ENCODE measurements at regions not wholly inside any gene's neighbourhood (a gene's known extent, or its start where the extent isn't known, plus 50 kb on each side); places are given as distances from the start of the nearest gene placed in this dataset.

GRCh38 chr10:113445736-113446135, 107.1 kb upstream of the HABP2 start:
- H3K9me3 ChIP-seq, result no peaks in the 10 kb centered on the region
- no peak for DNase-seq (ENCODE audit: low spot score in 2 of 2)
- TF ChIP-seq EP300 (IDR thresholded peaks at IDR 0.05), result no peak
- TF ChIP-seq POLR2A (IDR thresholded peaks at IDR 0.05), result no peak
- no peak for TF ChIP-seq CTCF (IDR thresholded peaks at IDR 0.05)

GRCh38 chr10:113446739-113447138, 106.1 kb upstream of the HABP2 start:
- no peaks in the 10 kb centered on the region for H3K4me1 ChIP-seq
- H3K4me3 ChIP-seq, result no peak overlapping the region
- H3K36me3 ChIP-seq, result no peaks in the 10 kb centered on the region
- H3K27ac ChIP-seq, result no peak overlapping the region
- H3K9me3 ChIP-seq, result no peaks in the 10 kb centered on the region
- TF ChIP-seq POLR2A (IDR thresholded peaks at IDR 0.05), result no peak
- TF ChIP-seq CTCF (IDR thresholded peaks at IDR 0.05), result no peak
- TF ChIP-seq EP300 (IDR thresholded peaks at IDR 0.05), result no peak
- WGBS, 2 donors, result 57 to 73% methylated on average over 2 of the region's 2 CpGs
- DNase-seq (ENCODE audit: low spot score in 2 of 2), result no peak
- H3K27me3 ChIP-seq, result peaks cover 0 to 8% of the 10 kb centered on the region in 2 donors

More at GRCh38 chr10:113445736-113446135, 107.1 kb upstream of the HABP2 start:
- Histone ChIP-seq H3K4me3 (no peak overlapping the region), H3K4me1 (no peaks in the 10 kb centered on the region), H3K36me3 (no peaks in the 10 kb centered on the region), H3K27me3 (peaks cover 0 to 8% of the 10 kb centered on the region in 2 donors), H3K27ac (no peak overlapping the region)
- WGBS, 2 donors, result 84 to 88% methylated on average over 5 of the region's 5 CpGs

DNA sequence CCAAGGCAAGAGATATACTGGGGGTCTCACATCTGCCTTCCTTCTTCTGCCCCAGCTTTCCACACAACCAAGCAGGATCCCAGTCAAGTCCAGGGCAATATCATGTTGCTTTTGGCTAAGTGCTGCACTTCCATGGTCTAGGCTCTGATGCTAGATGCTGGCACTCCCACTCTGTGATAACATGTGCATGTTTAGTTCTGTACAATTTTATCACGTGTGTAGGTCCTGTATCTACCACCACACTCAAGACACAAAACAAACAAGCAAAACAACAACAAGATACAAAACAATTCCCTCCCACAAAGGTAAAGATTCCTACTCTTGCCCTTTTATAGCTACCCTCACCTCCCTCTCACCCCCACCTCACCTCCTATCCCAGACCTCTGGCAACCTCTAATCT, 105.6 kb upstream of the HABP2 start:
- Histone ChIP-seq H3K9me3 (no peaks in the 10 kb centered on the region), H3K4me3 (no peak overlapping the region), H3K27me3 (peaks cover 0 to 8% of the 10 kb centered on the region in 2 donors), H3K4me1 (no peaks in the 10 kb centered on the region), H3K27ac (no peak overlapping the region), H3K36me3 (no peaks in the 10 kb centered on the region)
- 67 to 75% methylated on average over 1 of the region's 1 CpG for WGBS, 2 donors
- DNase-seq (ENCODE audit: low spot score in 2 of 2), result no peak
- TF ChIP-seq CTCF (IDR thresholded peaks at IDR 0.05), result no peak
- no peak for TF ChIP-seq POLR2A (IDR thresholded peaks at IDR 0.05)
- no peak for TF ChIP-seq EP300 (IDR thresholded peaks at IDR 0.05)

DNA sequence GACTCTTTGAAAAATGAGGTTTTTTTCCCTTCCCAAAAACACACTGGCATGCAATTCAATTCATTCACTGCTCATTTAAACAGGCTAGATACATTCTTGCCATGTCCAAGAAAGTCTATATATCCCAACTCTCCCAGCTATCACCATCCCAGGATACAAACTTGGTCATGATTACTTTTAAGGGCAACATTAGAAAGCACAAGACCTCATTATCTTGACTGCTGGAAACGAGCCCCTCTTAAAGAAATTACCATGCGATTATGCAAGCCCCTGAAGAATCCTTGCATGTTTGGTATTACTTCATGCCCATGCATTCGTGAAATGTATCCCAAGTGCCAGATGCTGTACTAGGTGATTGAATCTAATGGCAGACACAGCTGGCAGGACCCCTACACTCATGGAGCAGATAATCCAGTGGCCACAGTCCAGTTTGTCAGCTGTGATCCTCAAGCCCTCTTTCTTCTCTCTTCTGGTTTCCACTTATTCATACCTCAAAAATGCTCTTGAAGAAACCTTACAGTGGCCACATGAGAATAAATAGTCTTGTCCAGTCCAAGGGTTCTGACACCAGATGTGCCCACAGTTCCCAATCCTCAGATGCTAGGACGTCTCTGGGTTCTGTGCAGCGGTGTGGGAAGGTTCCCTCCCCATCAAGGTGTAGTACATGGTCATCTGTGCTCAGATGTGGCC, 103.7 kb upstream of the HABP2 start:
- Histone ChIP-seq H3K27ac (no peak overlapping the region), H3K27me3 (peaks cover 0 to 8% of the 10 kb centered on the region in 2 donors), H3K9me3 (no peaks in the 10 kb centered on the region), H3K4me3 (no peak overlapping the region), H3K36me3 (no peaks in the 10 kb centered on the region), H3K4me1 (peaks cover 0 to under 1% (median 0%) of the 10 kb centered on the region in 4 donors)
- TF ChIP-seq EP300 (IDR thresholded peaks at IDR 0.05), result no peak
- TF ChIP-seq POLR2A (IDR thresholded peaks at IDR 0.05), result no peak
- TF ChIP-seq CTCF (IDR thresholded peaks at IDR 0.05), result no peak
- 75 to 76% methylated on average over 5 of the region's 5 CpGs for WGBS, 2 donors
- no peak for DNase-seq (ENCODE audit: low spot score in 2 of 2)

DNA sequence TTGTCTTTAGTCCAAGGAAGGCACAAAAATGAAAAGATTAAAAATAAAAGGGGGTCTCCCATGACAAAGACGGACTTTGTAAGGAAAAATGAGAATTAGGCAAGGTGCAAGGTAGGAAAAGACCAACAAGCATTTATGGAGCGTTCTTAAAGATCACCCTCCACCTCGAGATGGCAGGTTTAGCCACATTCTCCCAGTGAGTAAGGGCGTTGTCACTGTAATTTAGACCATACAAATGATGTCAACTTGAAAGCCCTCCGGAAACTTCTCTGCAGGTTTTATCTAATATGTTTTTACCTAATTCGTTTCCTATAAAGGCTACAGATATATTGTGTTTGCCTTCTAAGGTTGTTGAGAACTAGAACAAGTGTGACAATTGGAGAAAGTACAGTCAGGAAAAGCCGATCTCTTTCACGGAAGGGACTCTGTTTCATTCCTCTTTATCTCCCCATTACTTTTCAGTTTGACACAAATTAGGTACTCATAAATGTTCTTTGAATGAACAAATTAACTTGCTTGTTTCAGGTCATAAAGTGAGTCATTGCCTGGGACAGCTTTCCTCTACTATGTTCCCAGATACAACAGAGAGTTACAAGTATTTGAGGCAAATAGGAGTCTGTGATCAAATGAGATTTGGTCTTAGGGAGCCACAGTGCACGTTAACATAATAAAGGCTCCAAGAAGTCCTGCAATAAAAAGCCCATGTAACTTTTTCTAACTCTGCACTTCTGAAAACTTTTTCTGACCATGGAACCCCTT, 102.6 kb upstream of the HABP2 start:
- Histone ChIP-seq H3K27ac (no peak overlapping the region), H3K4me3 (no peak overlapping the region), H3K9me3 (no peaks in the 10 kb centered on the region), H3K27me3 (peaks cover 0 to 8% of the 10 kb centered on the region in 2 donors), H3K4me1 (peaks cover 0 to 7% (median 0%) of the 10 kb centered on the region in 4 donors), H3K36me3 (no peaks in the 10 kb centered on the region)
- DNase-seq (ENCODE audit: low spot score in 2 of 2), result no peak
- 77 to 81% methylated on average over 9 of the region's 9 CpGs for WGBS, 2 donors
- TF ChIP-seq EP300 (IDR thresholded peaks at IDR 0.05), result no peak
- no peak for TF ChIP-seq POLR2A (IDR thresholded peaks at IDR 0.05)
- TF ChIP-seq CTCF (IDR thresholded peaks at IDR 0.05), result no peak

Data from tibial nerve (tissue), 4 donors.